Umbilical cord (tissue), 1 donor: ENCODE measurements at regions not wholly inside any gene's neighbourhood (a gene's known extent, or its start where the extent isn't known, plus 50 kb on each side); places are given as distances from the start of the nearest gene placed in this dataset.

ENCODE experiments used
- DNase-seq: peaks from one replicate; pipeline ENCODE4 v3.0.0-alpha.2; 2015; ENCODE audit warnings: low spot score

- DNase-seq = no peak
Observed at GRCh38 chr10:57023626-57024025, 662.6 kb upstream of the ZWINT start.

GRCh38 chr10:57018452-57018851, 657.4 kb upstream of the ZWINT start:
- DNase-seq = no peak

GRCh38 chr10:57017356-57018037, 656.4 kb upstream of the ZWINT start:
- no peak for DNase-seq

- no peak for DNase-seq
Observed at GRCh38 chr10:57015595-57016318, 654.7 kb upstream of the ZWINT start.

- no peak for DNase-seq
Observed at GRCh38 chr10:57015187-57015586, 654.1 kb upstream of the ZWINT start.

- no peak for DNase-seq
Observed at GRCh38 chr10:57014758-57015157, 653.7 kb upstream of the ZWINT start.

- DNase-seq = no peak
Observed at GRCh38 chr10:57008189-57008588, 647.1 kb upstream of the ZWINT start.

- peak; percentile 72 for DNase-seq
Observed at GRCh38 chr10:56991591-56992069, 630.6 kb upstream of the ZWINT start.

- peak; percentile 97 for DNase-seq
Observed at GRCh38 chr10:56975513-56975912, 614.5 kb upstream of the ZWINT start.

- no peak for DNase-seq
Observed at GRCh38 chr10:56973766-56974165, 612.7 kb upstream of the ZWINT start.

- DNase-seq = no peak
Observed at GRCh38 chr10:56943221-56943755, 582.2 kb upstream of the ZWINT start.

- no peak for DNase-seq
Observed at GRCh38 chr10:56934515-56934914, 573.5 kb upstream of the ZWINT start.

- DNase-seq = peak; percentile 83
Observed at GRCh38 chr10:56928714-56929113, 567.7 kb upstream of the ZWINT start.

- peak; percentile 3 for DNase-seq
Observed at GRCh38 chr10:56927701-56928100, 566.6 kb upstream of the ZWINT start.

GRCh38 chr10:56920601-56921261, 559.7 kb upstream of the ZWINT start:
- no peak for DNase-seq

GRCh38 chr10:56912043-56912442, 551.0 kb upstream of the ZWINT start:
- DNase-seq = no peak

GRCh38 chr10:56905051-56905450, 544.0 kb upstream of the ZWINT start:
- DNase-seq = no peak

GRCh38 chr10:56902554-56902953, 541.5 kb upstream of the ZWINT start:
- DNase-seq = no peak

GRCh38 chr10:56895306-56895705, 534.2 kb upstream of the ZWINT start:
- DNase-seq = no peak

GRCh38 chr10:56881218-56881617, 520.2 kb upstream of the ZWINT start:
- no peak for DNase-seq

- DNase-seq = peak; percentile 1
Observed at GRCh38 chr10:56880606-56881005, 519.5 kb upstream of the ZWINT start.

GRCh38 chr10:56874950-56875349, 513.9 kb upstream of the ZWINT start:
- DNase-seq = no peak
